GM12873 (cell line): ENCODE measurements at regions not wholly inside any gene's neighbourhood (a gene's known extent, or its start where the extent isn't known, plus 50 kb on each side); places are given as distances from the start of the nearest gene placed in this dataset.

Experiments
- CTCF ChIP-seq: IDR thresholded peaks from 2 replicates; pipeline ENCODE4 v1.5.1; 2012; ENCODE audit warnings: low read depth, mild to moderate bottlenecking, moderate library complexity, low read length, control low read depth; ENCODE audit not compliant: insufficient read depth; ENCODE audit errors: missing control alignments

GRCh38 chr5:158265931-158266700, 407.2 kb upstream of the CLINT1 start:
- no peak for TF ChIP-seq CTCF

GRCh38 chr5:158265346-158265745, 406.4 kb upstream of the CLINT1 start:
- no peak for TF ChIP-seq CTCF

- no peak for TF ChIP-seq CTCF
These were observed 405.3 kb upstream of the CLINT1 start for GRCh38 chr5:158264264-158264663.

- no peak for TF ChIP-seq CTCF
These were observed 402.9 kb upstream of the CLINT1 start for GRCh38 chr5:158261674-158262367.

GRCh38 chr5:158256096-158256495, 397.2 kb upstream of the CLINT1 start:
- TF ChIP-seq CTCF = no peak

- TF ChIP-seq CTCF = no peak
These were observed 396.7 kb upstream of the CLINT1 start for GRCh38 chr5:158255609-158256008.

GRCh38 chr5:158246661-158247060, 387.7 kb upstream of the CLINT1 start:
- TF ChIP-seq CTCF = no peak
